ENCODE measurements at regions not wholly inside any gene's neighbourhood (a gene's known extent, or its start where the extent isn't known, plus 50 kb on each side); places are given as distances from the start of the nearest gene placed in this dataset.

GRCh38 chr17:21539146-21539545 lies 153.2 kb upstream of the KCNJ18 start:
- no peak overlapping the region for H3K27ac ChIP-seq
- H3K36me3 ChIP-seq, result peaks cover 0 to 30% (median 17%) of the 10 kb centered on the region in 9 donors
- no peak overlapping the region for H3K4me3 ChIP-seq
- WGBS, 4 donors, result 42 to 61% (median 43%) methylated on average over 2 of the region's 2 CpGs
- no peaks in the 10 kb centered on the region for H3K4me1 ChIP-seq
- intact Hi-C loops (cut with DNase I), result no loop called here
- peaks cover 0 to 30% (median 6%) of the 10 kb centered on the region in 12 donors for H3K9me3 ChIP-seq
- ATAC-seq (no peak), DNase-seq (no peak)
- no peaks in the 10 kb centered on the region for H3K27me3 ChIP-seq
- TF ChIP-seq POLR2A (IDR thresholded peaks at IDR 0.05), result no peak
- TF ChIP-seq, protein P1, sequence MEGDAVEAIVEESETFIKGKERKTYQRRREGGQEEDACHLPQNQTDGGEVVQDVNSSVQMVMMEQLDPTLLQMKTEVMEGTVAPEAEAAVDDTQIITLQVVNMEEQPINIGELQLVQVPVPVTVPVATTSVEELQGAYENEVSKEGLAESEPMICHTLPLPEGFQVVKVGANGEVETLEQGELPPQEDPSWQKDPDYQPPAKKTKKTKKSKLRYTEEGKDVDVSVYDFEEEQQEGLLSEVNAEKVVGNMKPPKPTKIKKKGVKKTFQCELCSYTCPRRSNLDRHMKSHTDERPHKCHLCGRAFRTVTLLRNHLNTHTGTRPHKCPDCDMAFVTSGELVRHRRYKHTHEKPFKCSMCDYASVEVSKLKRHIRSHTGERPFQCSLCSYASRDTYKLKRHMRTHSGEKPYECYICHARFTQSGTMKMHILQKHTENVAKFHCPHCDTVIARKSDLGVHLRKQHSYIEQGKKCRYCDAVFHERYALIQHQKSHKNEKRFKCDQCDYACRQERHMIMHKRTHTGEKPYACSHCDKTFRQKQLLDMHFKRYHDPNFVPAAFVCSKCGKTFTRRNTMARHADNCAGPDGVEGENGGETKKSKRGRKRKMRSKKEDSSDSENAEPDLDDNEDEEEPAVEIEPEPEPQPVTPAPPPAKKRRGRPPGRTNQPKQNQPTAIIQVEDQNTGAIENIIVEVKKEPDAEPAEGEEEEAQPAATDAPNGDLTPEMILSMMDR (IDR thresholded peaks at IDR 0.05), result no peak

DNA sequence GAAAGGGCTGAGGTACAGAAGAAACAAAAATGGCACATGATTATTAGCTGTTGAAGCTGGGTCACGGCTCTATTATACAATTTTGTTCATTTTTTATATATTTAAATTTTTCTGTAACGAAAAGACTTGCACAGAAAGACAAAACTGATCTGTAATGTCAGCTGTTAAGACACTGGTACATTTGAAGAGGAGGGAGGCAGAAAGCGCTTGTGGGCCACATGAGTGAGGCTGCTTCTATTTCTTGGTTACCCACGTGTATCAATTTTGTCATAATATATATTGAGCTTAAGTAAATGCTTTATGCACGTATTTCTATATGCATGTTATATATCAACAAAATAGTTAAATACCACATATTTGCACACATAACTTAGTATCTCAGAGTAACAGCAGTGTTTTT lies 151.8 kb upstream of the KCNJ18 start:
- peaks cover 0 to 18% (median 7%) of the 10 kb centered on the region in 9 donors for H3K36me3 ChIP-seq
- no peak for TF ChIP-seq POLR2A (IDR thresholded peaks at IDR 0.05)
- TF ChIP-seq, protein P1 (IDR thresholded peaks at IDR 0.05), result no peak
- peaks cover 0 to 30% (median 6%) of the 10 kb centered on the region in 12 donors for H3K9me3 ChIP-seq

DNA sequence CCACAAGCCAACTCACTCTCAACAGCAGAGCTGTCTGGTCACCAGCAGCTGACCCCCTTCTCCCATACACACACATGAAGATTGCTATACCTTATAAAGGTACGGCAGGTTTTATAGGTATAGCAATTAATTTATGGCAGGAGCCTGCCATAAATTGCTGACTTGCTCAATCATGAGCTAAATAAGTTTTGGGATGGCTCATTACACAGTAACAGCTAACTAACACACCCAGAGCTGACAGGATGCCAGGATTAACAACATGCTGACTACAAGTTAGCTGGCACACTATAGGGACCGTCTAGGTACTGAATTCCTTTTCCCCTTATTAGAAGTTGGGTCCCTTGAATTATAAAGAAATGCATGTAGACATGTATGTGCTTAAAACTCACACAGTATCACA lies 150.3 kb upstream of the KCNJ18 start:
- ATAC-seq, result no peak
- no peaks in the 10 kb centered on the region for H3K27me3 ChIP-seq
- no peak overlapping the region for H3K4me3 ChIP-seq
- 79 to 90% (median 83%) methylated on average over 2 of the region's 2 CpGs for WGBS, 4 donors
- H3K9me3 ChIP-seq, result peaks cover 0 to 26% (median 5%) of the 10 kb centered on the region in 12 donors
- TF ChIP-seq, protein P1 (IDR thresholded peaks at IDR 0.05), result no peak
- TF ChIP-seq POLR2A (IDR thresholded peaks at IDR 0.05), result no peak
- H3K27ac ChIP-seq, result no peak overlapping the region
- DNase-seq, result no peak
- H3K36me3 ChIP-seq, result peaks cover 0 to 28% (median 10%) of the 10 kb centered on the region in 9 donors
- H3K4me1 ChIP-seq, result no peaks in the 10 kb centered on the region
- intact Hi-C loops (cut with DNase I), result no loop called here

More for the DNA sequence above, 151.8 kb upstream of the KCNJ18 start:
- WGBS, 4 donors, result 94 to 97% (median 96%) methylated on average over 5 of the region's 5 CpGs
- ATAC-seq (no peak), DNase-seq (no peak)
- no peak overlapping the region for H3K27ac ChIP-seq
- H3K4me1 ChIP-seq, result no peaks in the 10 kb centered on the region
- no peak overlapping the region for H3K4me3 ChIP-seq
- H3K27me3 ChIP-seq, result no peaks in the 10 kb centered on the region
- intact Hi-C loops (cut with DNase I), result no loop called here

GRCh38 chr17:21542991-21543390 lies 149.3 kb upstream of the KCNJ18 start:
- DNase-seq, result no peak
- Histone ChIP-seq H3K27me3 (no peaks in the 10 kb centered on the region), H3K4me1 (peaks cover 0 to 1% (median 0%) of the 10 kb centered on the region in 12 donors), H3K9me3 (peaks cover 0 to 17% (median 2%) of the 10 kb centered on the region in 12 donors), H3K4me3 (no peak overlapping the region), H3K27ac (no peak overlapping the region), H3K36me3 (peaks cover 0 to 28% (median 10%) of the 10 kb centered on the region in 9 donors)
- WGBS, 4 donors, result 86 to 92% (median 89%) methylated on average over 4 of the region's 4 CpGs
- ATAC-seq, result no peak
- TF ChIP-seq POLR2A (IDR thresholded peaks at IDR 0.05), result no peak
- TF ChIP-seq, protein P1 (IDR thresholded peaks at IDR 0.05), result no peak
- intact Hi-C loops (cut with DNase I), result no loop called here

Measured in heart left ventricle (tissue), 16 donors.